HepG2 (cell line): ENCODE measurements at regions not wholly inside any gene's neighbourhood (a gene's known extent, or its start where the extent isn't known, plus 50 kb on each side); places are given as distances from the start of the nearest gene placed in this dataset.

Source experiments
- ELF3 ChIP-seq: IDR thresholded peaks from 2 replicates; pipeline ENCODE4 v1.6.1; 2016; ENCODE audit warnings: missing genetic modification reagents, missing compliant biosample characterization
- HDAC2 ChIP-seq: sonication (generic); formaldehyde crosslinking; IDR thresholded peaks from 2 replicates; pipeline ENCODE4 v1.4.0; 2020; ENCODE audit warnings: missing genetic modification reagents
- MEF2D ChIP-seq: sonication (generic); formaldehyde crosslinking; IDR thresholded peaks from 2 replicates; pipeline ENCODE4 v1.5.1; 2020; ENCODE audit warnings: mild to moderate bottlenecking, missing genetic modification reagents
- ONECUT2 ChIP-seq: sonication (generic); formaldehyde crosslinking; IDR thresholded peaks from 2 replicates; pipeline ENCODE4 v1.4.0; 2020; ENCODE audit warnings: missing genetic modification reagents
- ZHX1 ChIP-seq: sonication (generic); formaldehyde crosslinking; IDR thresholded peaks from 2 replicates; pipeline ENCODE4 v1.8.1; 2022; ENCODE audit warnings: low read depth, mild to moderate bottlenecking, missing genetic modification reagents
- ZNF629 ChIP-seq: sonication (generic); formaldehyde crosslinking; conservative IDR thresholded peaks from 2 replicates; pipeline ENCODE4 v1.5.0; 2020; ENCODE audit warnings: missing genetic modification reagents
- TF ChIP-seq, protein P1 (sequence below): sonication (generic); formaldehyde crosslinking; IDR thresholded peaks from 2 replicates; pipeline ENCODE4 v1.9.0; 2021; ENCODE audit warnings: mild to moderate bottlenecking, missing genetic modification reagents
- TF ChIP-seq, protein P2 (sequence below): sonication (generic); formaldehyde crosslinking; IDR thresholded peaks from 2 replicates; pipeline ENCODE4 v1.4.0; 2020; ENCODE audit warnings: mild to moderate bottlenecking, missing genetic modification reagents

- TF ChIP-seq, protein P1, sequence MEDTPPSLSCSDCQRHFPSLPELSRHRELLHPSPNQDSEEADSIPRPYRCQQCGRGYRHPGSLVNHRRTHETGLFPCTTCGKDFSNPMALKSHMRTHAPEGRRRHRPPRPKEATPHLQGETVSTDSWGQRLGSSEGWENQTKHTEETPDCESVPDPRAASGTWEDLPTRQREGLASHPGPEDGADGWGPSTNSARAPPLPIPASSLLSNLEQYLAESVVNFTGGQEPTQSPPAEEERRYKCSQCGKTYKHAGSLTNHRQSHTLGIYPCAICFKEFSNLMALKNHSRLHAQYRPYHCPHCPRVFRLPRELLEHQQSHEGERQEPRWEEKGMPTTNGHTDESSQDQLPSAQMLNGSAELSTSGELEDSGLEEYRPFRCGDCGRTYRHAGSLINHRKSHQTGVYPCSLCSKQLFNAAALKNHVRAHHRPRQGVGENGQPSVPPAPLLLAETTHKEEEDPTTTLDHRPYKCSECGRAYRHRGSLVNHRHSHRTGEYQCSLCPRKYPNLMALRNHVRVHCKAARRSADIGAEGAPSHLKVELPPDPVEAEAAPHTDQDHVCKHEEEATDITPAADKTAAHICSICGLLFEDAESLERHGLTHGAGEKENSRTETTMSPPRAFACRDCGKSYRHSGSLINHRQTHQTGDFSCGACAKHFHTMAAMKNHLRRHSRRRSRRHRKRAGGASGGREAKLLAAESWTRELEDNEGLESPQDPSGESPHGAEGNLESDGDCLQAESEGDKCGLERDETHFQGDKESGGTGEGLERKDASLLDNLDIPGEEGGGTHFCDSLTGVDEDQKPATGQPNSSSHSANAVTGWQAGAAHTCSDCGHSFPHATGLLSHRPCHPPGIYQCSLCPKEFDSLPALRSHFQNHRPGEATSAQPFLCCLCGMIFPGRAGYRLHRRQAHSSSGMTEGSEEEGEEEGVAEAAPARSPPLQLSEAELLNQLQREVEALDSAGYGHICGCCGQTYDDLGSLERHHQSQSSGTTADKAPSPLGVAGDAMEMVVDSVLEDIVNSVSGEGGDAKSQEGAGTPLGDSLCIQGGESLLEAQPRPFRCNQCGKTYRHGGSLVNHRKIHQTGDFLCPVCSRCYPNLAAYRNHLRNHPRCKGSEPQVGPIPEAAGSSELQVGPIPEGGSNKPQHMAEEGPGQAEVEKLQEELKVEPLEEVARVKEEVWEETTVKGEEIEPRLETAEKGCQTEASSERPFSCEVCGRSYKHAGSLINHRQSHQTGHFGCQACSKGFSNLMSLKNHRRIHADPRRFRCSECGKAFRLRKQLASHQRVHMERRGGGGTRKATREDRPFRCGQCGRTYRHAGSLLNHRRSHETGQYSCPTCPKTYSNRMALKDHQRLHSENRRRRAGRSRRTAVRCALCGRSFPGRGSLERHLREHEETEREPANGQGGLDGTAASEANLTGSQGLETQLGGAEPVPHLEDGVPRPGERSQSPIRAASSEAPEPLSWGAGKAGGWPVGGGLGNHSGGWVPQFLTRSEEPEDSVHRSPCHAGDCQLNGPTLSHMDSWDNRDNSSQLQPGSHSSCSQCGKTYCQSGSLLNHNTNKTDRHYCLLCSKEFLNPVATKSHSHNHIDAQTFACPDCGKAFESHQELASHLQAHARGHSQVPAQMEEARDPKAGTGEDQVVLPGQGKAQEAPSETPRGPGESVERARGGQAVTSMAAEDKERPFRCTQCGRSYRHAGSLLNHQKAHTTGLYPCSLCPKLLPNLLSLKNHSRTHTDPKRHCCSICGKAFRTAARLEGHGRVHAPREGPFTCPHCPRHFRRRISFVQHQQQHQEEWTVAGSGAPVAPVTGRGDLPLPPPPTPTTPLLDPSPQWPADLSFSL (CRISPR knock-in tag), result no peak
- no peak for TF ChIP-seq ELF3 (CRISPR knock-in tag)
- no peak for TF ChIP-seq ZHX1 (CRISPR knock-in tag)
- TF ChIP-seq, protein P2, sequence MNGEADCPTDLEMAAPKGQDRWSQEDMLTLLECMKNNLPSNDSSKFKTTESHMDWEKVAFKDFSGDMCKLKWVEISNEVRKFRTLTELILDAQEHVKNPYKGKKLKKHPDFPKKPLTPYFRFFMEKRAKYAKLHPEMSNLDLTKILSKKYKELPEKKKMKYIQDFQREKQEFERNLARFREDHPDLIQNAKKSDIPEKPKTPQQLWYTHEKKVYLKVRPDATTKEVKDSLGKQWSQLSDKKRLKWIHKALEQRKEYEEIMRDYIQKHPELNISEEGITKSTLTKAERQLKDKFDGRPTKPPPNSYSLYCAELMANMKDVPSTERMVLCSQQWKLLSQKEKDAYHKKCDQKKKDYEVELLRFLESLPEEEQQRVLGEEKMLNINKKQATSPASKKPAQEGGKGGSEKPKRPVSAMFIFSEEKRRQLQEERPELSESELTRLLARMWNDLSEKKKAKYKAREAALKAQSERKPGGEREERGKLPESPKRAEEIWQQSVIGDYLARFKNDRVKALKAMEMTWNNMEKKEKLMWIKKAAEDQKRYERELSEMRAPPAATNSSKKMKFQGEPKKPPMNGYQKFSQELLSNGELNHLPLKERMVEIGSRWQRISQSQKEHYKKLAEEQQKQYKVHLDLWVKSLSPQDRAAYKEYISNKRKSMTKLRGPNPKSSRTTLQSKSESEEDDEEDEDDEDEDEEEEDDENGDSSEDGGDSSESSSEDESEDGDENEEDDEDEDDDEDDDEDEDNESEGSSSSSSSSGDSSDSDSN, result no peak
- no peak for TF ChIP-seq HDAC2 (CRISPR knock-in tag)
- no peak for TF ChIP-seq MEF2D (CRISPR knock-in tag)
- no peak for TF ChIP-seq ZNF629 (CRISPR knock-in tag)
- TF ChIP-seq ONECUT2 (CRISPR knock-in tag), result no peak
Observed at GRCh38 chr2:47661310-47661709, 90.5 kb upstream of the KCNK12 start (continued).
